ENCODE measurements at regions not wholly inside any gene's neighbourhood (a gene's known extent, or its start where the extent isn't known, plus 50 kb on each side); places are given as distances from the start of the nearest gene placed in this dataset.

DNA sequence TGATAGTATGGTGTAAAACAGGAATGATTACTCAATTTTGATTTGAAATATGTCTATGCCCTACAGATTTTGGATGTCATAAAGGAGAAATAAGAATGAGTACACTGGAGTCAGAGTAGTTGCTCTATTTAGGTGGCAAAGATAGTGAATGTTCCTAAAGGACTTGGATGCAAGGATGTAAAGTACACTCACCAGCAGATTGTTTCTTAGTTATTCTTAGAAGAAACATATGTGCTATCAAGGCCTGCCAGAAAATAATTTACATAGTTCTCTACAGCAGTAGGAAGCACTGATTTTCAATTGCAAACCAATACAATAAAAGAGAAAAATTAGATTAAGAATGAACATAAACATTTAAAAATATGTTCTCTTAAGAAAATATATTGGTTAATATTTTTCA lies 259.4 kb downstream of the PPP1R3A start:
- DNase-seq: no peak
- Histone ChIP-seq H3K4me1 (no peaks in the 10 kb centered on the region), H3K36me3 (no peaks in the 10 kb centered on the region), H3K9me3 (no peaks in the 10 kb centered on the region), H3K4me3 (no peak overlapping the region), H3K27me3 (no peaks in the 10 kb centered on the region), H3K27ac (no peak overlapping the region)
- intact Hi-C loops (cut with DNase I): no loop called here
- TF ChIP-seq, protein P1, sequence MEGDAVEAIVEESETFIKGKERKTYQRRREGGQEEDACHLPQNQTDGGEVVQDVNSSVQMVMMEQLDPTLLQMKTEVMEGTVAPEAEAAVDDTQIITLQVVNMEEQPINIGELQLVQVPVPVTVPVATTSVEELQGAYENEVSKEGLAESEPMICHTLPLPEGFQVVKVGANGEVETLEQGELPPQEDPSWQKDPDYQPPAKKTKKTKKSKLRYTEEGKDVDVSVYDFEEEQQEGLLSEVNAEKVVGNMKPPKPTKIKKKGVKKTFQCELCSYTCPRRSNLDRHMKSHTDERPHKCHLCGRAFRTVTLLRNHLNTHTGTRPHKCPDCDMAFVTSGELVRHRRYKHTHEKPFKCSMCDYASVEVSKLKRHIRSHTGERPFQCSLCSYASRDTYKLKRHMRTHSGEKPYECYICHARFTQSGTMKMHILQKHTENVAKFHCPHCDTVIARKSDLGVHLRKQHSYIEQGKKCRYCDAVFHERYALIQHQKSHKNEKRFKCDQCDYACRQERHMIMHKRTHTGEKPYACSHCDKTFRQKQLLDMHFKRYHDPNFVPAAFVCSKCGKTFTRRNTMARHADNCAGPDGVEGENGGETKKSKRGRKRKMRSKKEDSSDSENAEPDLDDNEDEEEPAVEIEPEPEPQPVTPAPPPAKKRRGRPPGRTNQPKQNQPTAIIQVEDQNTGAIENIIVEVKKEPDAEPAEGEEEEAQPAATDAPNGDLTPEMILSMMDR (IDR thresholded peaks at IDR 0.05): no peak
- no peak for TF ChIP-seq POLR2A (IDR thresholded peaks at IDR 0.05)

DNA sequence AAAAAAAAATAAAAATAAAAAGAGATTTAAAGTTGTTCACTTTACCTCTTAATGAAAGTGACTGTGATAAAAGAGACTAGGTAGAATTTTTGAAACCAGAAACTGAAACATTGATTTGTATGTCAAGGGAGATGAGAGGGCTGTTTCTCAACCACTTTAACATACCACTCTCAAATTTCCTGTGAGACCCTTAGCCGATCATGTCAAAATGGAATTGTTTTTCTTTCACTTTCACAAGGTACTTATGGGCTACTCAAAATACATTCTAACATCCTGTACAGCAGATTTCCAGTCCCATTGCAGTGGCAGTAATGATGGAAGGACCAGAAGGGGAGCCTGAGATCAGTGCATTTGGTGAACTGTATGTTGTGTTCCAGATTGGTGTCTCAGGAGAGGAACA lies 261.2 kb downstream of the PPP1R3A start:
- no peaks in the 10 kb centered on the region for H3K9me3 ChIP-seq
- DNase-seq: no peak
- no peaks in the 10 kb centered on the region for H3K27me3 ChIP-seq
- no peak overlapping the region for H3K27ac ChIP-seq
- intact Hi-C loops (cut with DNase I): no loop called here
- no peak for TF ChIP-seq POLR2A (IDR thresholded peaks at IDR 0.05)
- H3K4me3 ChIP-seq: no peak overlapping the region
- WGBS, 2 donors: 48 to 50% methylated on average over 1 of the region's 1 CpG
- no peaks in the 10 kb centered on the region for H3K36me3 ChIP-seq
- no peaks in the 10 kb centered on the region for H3K4me1 ChIP-seq

DNA sequence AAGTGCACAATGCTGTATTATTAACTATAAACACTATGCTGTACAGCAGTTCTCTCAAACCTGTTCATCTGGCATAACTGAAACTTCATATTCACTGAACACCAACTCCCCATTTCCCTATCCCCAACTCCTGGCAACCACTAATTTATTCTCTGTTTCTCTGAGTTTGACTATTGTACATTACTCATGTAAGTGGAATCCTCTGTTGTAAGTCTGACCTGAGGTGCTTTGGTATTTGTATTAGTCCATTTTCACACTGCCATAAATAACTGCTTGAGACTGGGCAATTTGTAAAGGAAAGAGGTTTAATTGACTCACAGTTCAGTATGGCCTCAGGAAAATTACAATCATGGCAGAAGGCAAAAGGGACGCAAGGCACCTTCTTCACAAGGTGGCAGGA lies 266.3 kb downstream of the PPP1R3A start:
- Histone ChIP-seq H3K27me3 (no peaks in the 10 kb centered on the region), H3K36me3 (no peaks in the 10 kb centered on the region), H3K4me3 (no peak overlapping the region), H3K4me1 (no peaks in the 10 kb centered on the region), H3K9me3 (no peaks in the 10 kb centered on the region), H3K27ac (no peak overlapping the region)
- no peak for DNase-seq
- intact Hi-C loops (cut with DNase I): no loop called here
- TF ChIP-seq, protein P1 (IDR thresholded peaks at IDR 0.05): no peak
- TF ChIP-seq POLR2A (IDR thresholded peaks at IDR 0.05): no peak
- 29 to 87% methylated on average over 1 of the region's 1 CpG for WGBS, 2 donors

DNA sequence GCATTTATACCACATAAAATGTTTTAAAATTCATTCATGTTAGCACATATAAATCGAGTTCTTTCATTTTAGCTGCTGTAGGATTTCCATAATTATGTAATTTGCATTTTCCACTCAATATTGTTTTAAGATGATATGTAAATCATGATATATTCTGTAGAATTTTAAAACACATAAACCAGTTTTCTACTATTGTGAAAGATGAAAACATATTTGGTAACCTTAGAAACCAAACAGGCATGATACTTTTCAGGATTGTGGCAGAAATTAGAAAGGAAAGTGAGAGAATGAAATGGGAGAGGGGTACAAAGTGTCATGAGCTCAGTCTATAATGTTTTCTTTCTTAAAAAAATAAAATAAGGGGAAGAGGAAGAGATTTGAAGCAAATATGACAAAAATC lies 269.3 kb downstream of the PPP1R3A start:
- intact Hi-C loops (cut with DNase I): no loop called here
- Histone ChIP-seq H3K27me3 (no peaks in the 10 kb centered on the region), H3K36me3 (no peaks in the 10 kb centered on the region), H3K27ac (no peak overlapping the region), H3K4me3 (no peak overlapping the region), H3K4me1 (no peaks in the 10 kb centered on the region), H3K9me3 (no peaks in the 10 kb centered on the region)
- WGBS, 2 donors: 58 to 77% methylated on average over 1 of the region's 1 CpG
- TF ChIP-seq, protein P1 (IDR thresholded peaks at IDR 0.05): no peak
- no peak for TF ChIP-seq POLR2A (IDR thresholded peaks at IDR 0.05)
- DNase-seq: no peak

DNA sequence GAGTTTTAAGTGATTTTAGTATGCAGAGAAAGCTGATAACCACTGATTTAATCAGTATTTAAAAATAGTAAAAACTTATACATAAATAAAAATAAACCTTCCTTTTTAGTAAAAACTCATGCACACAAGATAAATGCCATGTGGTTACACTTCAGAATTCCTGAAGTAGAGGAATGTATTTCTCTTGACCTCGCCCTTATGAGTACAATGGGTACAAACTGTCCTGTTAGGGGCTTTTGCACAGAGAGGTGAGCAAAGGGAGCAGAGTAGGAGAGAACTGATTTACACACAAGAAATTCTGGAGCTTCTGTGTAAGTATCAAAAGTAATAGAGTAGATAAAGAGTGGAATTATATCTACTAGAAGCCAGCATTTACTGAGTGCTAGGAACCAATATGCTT lies 279.6 kb downstream of the PPP1R3A start:
- DNase-seq: no peak
- no peaks in the 10 kb centered on the region for H3K9me3 ChIP-seq
- intact Hi-C loops (cut with DNase I): no loop called here
- TF ChIP-seq, protein P1 (IDR thresholded peaks at IDR 0.05): no peak
- TF ChIP-seq POLR2A (IDR thresholded peaks at IDR 0.05): no peak
- no peak overlapping the region for H3K27ac ChIP-seq
- 52 to 88% methylated on average over 1 of the region's 1 CpG for WGBS, 2 donors
- H3K4me3 ChIP-seq: no peak overlapping the region
- no peaks in the 10 kb centered on the region for H3K4me1 ChIP-seq
- H3K27me3 ChIP-seq: no peaks in the 10 kb centered on the region
- no peaks in the 10 kb centered on the region for H3K36me3 ChIP-seq

DNA sequence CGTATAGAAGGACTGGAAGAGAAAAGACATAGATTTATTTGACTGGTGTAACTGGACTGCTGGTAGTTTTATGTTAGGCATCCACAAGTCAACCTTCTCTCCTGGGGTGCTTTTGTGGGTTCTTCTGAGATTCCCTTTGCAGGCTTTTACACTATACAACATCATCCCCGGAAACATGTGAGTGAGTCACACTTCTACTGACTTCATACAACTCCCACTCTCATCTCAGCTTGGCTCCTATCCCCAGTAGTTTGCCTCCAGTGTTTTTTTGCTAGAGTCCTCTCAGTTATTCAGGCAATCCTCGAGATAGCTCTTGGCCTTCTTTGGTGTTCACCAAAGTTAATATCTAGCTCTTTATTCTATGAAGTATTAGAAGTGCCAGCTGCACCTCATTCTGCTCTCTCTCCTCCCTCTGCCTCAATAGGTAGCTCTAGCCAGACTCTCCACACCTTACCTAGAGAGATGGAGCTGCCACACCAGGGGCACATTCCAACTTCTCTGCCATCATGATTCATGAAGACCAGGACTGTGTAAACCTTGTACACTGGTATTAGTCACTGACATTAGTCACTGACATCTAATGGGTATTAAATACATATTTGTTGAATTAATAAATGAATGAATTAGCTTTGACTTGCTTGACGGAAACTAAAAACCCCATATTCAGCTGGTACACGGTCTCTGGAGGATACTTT lies 281.9 kb downstream of the PPP1R3A start:
- intact Hi-C loops (cut with DNase I): no loop called here
- H3K36me3 ChIP-seq: no peaks in the 10 kb centered on the region
- no peaks in the 10 kb centered on the region for H3K27me3 ChIP-seq
- H3K27ac ChIP-seq: no peak overlapping the region
- no peak overlapping the region for H3K4me3 ChIP-seq
- H3K4me1 ChIP-seq: no peaks in the 10 kb centered on the region
- no peak for DNase-seq
- 32 to 40% methylated on average over 5 of the region's 5 CpGs for WGBS, 2 donors
- H3K9me3 ChIP-seq: no peaks in the 10 kb centered on the region
- TF ChIP-seq, protein P1 (IDR thresholded peaks at IDR 0.05): no peak
- TF ChIP-seq POLR2A (IDR thresholded peaks at IDR 0.05): no peak

All from esophagus squamous epithelium (tissue), 5 donors.